ENCODE measurements at regions not wholly inside any gene's neighbourhood (a gene's known extent, or its start where the extent isn't known, plus 50 kb on each side); places are given as distances from the start of the nearest gene placed in this dataset.

DNA sequence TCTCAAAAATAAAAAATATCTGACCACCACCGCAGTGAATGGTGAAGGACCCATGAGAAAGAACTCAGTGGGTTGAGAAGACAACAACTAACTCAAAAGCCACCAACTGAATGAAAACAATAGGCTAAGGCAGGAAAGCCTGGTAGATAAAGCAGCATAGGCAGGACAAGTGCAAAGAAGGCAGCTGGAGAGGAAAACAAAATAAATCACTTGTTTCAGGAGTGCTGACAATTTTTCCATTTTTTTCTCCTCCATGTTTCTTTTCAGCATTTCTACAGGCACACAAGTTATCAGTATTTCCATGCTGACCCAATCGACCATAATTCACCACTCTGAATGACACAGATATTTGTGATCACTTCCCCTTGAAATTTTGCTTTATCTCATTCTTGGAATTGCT lies 597.8 kb downstream of the LIG4 start:
- TF ChIP-seq, protein P1, sequence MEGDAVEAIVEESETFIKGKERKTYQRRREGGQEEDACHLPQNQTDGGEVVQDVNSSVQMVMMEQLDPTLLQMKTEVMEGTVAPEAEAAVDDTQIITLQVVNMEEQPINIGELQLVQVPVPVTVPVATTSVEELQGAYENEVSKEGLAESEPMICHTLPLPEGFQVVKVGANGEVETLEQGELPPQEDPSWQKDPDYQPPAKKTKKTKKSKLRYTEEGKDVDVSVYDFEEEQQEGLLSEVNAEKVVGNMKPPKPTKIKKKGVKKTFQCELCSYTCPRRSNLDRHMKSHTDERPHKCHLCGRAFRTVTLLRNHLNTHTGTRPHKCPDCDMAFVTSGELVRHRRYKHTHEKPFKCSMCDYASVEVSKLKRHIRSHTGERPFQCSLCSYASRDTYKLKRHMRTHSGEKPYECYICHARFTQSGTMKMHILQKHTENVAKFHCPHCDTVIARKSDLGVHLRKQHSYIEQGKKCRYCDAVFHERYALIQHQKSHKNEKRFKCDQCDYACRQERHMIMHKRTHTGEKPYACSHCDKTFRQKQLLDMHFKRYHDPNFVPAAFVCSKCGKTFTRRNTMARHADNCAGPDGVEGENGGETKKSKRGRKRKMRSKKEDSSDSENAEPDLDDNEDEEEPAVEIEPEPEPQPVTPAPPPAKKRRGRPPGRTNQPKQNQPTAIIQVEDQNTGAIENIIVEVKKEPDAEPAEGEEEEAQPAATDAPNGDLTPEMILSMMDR (IDR thresholded peaks at IDR 0.05; ENCODE audit: poor library complexity, severe bottlenecking), result no peak
- no peak for TF ChIP-seq EZH2 (IDR thresholded peaks at IDR 0.05; ENCODE audit: borderline replicate concordance, insufficient read depth, low read length, poor library complexity, severe bottlenecking)
- TF ChIP-seq, protein P2, sequence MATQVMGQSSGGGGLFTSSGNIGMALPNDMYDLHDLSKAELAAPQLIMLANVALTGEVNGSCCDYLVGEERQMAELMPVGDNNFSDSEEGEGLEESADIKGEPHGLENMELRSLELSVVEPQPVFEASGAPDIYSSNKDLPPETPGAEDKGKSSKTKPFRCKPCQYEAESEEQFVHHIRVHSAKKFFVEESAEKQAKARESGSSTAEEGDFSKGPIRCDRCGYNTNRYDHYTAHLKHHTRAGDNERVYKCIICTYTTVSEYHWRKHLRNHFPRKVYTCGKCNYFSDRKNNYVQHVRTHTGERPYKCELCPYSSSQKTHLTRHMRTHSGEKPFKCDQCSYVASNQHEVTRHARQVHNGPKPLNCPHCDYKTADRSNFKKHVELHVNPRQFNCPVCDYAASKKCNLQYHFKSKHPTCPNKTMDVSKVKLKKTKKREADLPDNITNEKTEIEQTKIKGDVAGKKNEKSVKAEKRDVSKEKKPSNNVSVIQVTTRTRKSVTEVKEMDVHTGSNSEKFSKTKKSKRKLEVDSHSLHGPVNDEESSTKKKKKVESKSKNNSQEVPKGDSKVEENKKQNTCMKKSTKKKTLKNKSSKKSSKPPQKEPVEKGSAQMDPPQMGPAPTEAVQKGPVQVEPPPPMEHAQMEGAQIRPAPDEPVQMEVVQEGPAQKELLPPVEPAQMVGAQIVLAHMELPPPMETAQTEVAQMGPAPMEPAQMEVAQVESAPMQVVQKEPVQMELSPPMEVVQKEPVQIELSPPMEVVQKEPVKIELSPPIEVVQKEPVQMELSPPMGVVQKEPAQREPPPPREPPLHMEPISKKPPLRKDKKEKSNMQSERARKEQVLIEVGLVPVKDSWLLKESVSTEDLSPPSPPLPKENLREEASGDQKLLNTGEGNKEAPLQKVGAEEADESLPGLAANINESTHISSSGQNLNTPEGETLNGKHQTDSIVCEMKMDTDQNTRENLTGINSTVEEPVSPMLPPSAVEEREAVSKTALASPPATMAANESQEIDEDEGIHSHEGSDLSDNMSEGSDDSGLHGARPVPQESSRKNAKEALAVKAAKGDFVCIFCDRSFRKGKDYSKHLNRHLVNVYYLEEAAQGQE (IDR thresholded peaks at IDR 0.05; ENCODE audit: borderline replicate concordance), result no peak

Data from neural cell (in vitro differentiated cells).